Fibroblast of lung (primary cell): ENCODE measurements at regions not wholly inside any gene's neighbourhood (a gene's known extent, or its start where the extent isn't known, plus 50 kb on each side); places are given as distances from the start of the nearest gene placed in this dataset.

Source experiments
- DNase-seq, 2 donors: peaks; one replicate each; pipeline versions ENCODE4 v3.0.0 to v3.0.0-alpha.2; 2010; ENCODE audit warnings: low read depth in 2 of 2
- H2AFZ ChIP-seq: 2 replicates; pipeline ENCODE4 v1.5.1; 2012; ENCODE audit warnings: low read length, control low read depth, inconsistent platforms
- H3K27ac ChIP-seq: 2 replicates; pipeline ENCODE4 v1.5.1; 2011; ENCODE audit warnings: low read length, control low read depth; ENCODE audit not compliant: insufficient read depth
- H3K27me3 ChIP-seq: 2 replicates; pipeline ENCODE4 v1.5.1; 2011; ENCODE audit warnings: mild to moderate bottlenecking, low read length; ENCODE audit not compliant: control insufficient read depth, insufficient read depth
- H3K36me3 ChIP-seq: 2 replicates; pipeline ENCODE4 v1.5.1; 2011; ENCODE audit warnings: low read length; ENCODE audit not compliant: control insufficient read depth, insufficient read depth
- H3K4me1 ChIP-seq: 2 replicates; pipeline ENCODE4 v1.5.1; 2011; ENCODE audit warnings: low read length; ENCODE audit not compliant: control insufficient read depth, insufficient read depth; ENCODE audit errors: extremely low read depth
- H3K4me2 ChIP-seq: 2 replicates; pipeline ENCODE4 v1.5.1; 2011; ENCODE audit warnings: low read length, control low read depth; ENCODE audit not compliant: insufficient read depth; ENCODE audit errors: extremely low read depth
- H3K4me3 ChIP-seq, 4 experiments: fragments of 200-600 bp in 1 of 4; sonication (generic) in 1 of 4; replicated peaks in 1 of 4; 2 replicates each; pipeline ENCODE4 v1.5.1; 2011 to 2016; ENCODE audit warnings: low read length in 4 of 4, low read depth in 3 of 4, mild to moderate bottlenecking in 3 of 4, control low read depth in 2 of 4, inconsistent platforms in 1 of 4, mixed read lengths in 1 of 4; ENCODE audit not compliant: insufficient read depth in 1 of 4; ENCODE audit errors: control extremely low read depth in 1 of 4
- H3K79me2 ChIP-seq: 2 replicates; pipeline ENCODE4 v1.5.1; 2012; ENCODE audit warnings: mild to moderate bottlenecking, low read length, inconsistent platforms; ENCODE audit not compliant: control insufficient read depth, insufficient read depth
- H3K9ac ChIP-seq: 2 replicates; pipeline ENCODE4 v1.5.1; 2011; ENCODE audit warnings: mild to moderate bottlenecking, low read length, control low read depth; ENCODE audit not compliant: insufficient read depth
- H3K9me3 ChIP-seq: 2 replicates; pipeline ENCODE4 v1.5.1; 2012; ENCODE audit warnings: low read depth, low read length; ENCODE audit not compliant: control insufficient read depth, insufficient read depth
- H4K20me1 ChIP-seq: 2 replicates; pipeline ENCODE4 v1.5.1; 2011; ENCODE audit warnings: low read length; ENCODE audit not compliant: control insufficient read depth, insufficient read depth; ENCODE audit errors: extremely low read depth
- CTCF ChIP-seq, 2 donors: IDR thresholded peaks in 1 of 2; conservative IDR thresholded peaks in 1 of 2; 1 replicate in 1 of 2; 2 replicates in 1 of 2; pipeline ENCODE4 v1.5.1; 2011 to 2012; ENCODE audit warnings: low read length in 2 of 2, control low read depth in 1 of 2, inconsistent platforms in 1 of 2, low read depth in 1 of 2, mild to moderate bottlenecking in 1 of 2
- EZH2 ChIP-seq: IDR thresholded peaks from 2 replicates; pipeline ENCODE4 v1.5.1; 2012; ENCODE audit warnings: low read length, control low read depth, mild to moderate bottlenecking; ENCODE audit errors: missing control alignments

- no peaks in the 10 kb centered on the region for H3K79me2 ChIP-seq
- no peaks in the 10 kb centered on the region for H3K27me3 ChIP-seq
- H3K9me3 ChIP-seq = no peaks in the 10 kb centered on the region
- no peak overlapping the region for H3K9ac ChIP-seq
- H3K27ac ChIP-seq = no peak overlapping the region
- H3K4me2 ChIP-seq = no peak overlapping the region
- TF ChIP-seq EZH2 = no peak
- TF ChIP-seq CTCF (conservative IDR thresholded peaks at IDR 0.05 in 1 of 2, IDR thresholded peaks at IDR 0.05 in 1 of 2; ENCODE audit: low read depth in 1 of 2, low read length in 2 of 2) = no peak
- no peak for DNase-seq
- H2AFZ ChIP-seq = no peak overlapping the region
- no peaks in the 10 kb centered on the region for H4K20me1 ChIP-seq
- no peaks in the 10 kb centered on the region for H3K4me1 ChIP-seq
- H3K4me3 ChIP-seq = no peak overlapping the region
- H3K36me3 ChIP-seq = no peaks in the 10 kb centered on the region
Measured at GRCh38 chr14:84234281-84234680, 1295.7 kb upstream of the FLRT2 start.

GRCh38 chr14:84236290-84236689 is 1293.7 kb upstream of the FLRT2 start:
- H3K9me3 ChIP-seq = no peaks in the 10 kb centered on the region
- H3K79me2 ChIP-seq = no peaks in the 10 kb centered on the region
- H3K9ac ChIP-seq = no peak overlapping the region
- no peaks in the 10 kb centered on the region for H3K36me3 ChIP-seq
- no peak overlapping the region for H3K27ac ChIP-seq
- no peak overlapping the region for H3K4me2 ChIP-seq
- H3K4me3 ChIP-seq = no peak overlapping the region
- H3K4me1 ChIP-seq = no peaks in the 10 kb centered on the region
- no peak overlapping the region for H2AFZ ChIP-seq
- H4K20me1 ChIP-seq = no peaks in the 10 kb centered on the region
- H3K27me3 ChIP-seq = no peaks in the 10 kb centered on the region
- no peak for DNase-seq
- TF ChIP-seq CTCF (conservative IDR thresholded peaks at IDR 0.05 in 1 of 2, IDR thresholded peaks at IDR 0.05 in 1 of 2; ENCODE audit: low read depth in 1 of 2, low read length in 2 of 2) (no peak), EZH2 (no peak)

- Histone ChIP-seq H3K4me3 (no peak overlapping the region), H3K27me3 (no peaks in the 10 kb centered on the region), H3K27ac (no peak overlapping the region), H3K4me1 (no peaks in the 10 kb centered on the region), H4K20me1 (no peaks in the 10 kb centered on the region), H3K9me3 (no peaks in the 10 kb centered on the region), H3K9ac (no peak overlapping the region), H3K36me3 (no peaks in the 10 kb centered on the region), H3K79me2 (no peaks in the 10 kb centered on the region), H3K4me2 (no peak overlapping the region), H2AFZ (no peak overlapping the region)
- peak in 1 of 2 donors; percentile 35 for DNase-seq
- no peak for TF ChIP-seq EZH2
- no peak for TF ChIP-seq CTCF (conservative IDR thresholded peaks at IDR 0.05 in 1 of 2, IDR thresholded peaks at IDR 0.05 in 1 of 2; ENCODE audit: low read depth in 1 of 2, low read length in 2 of 2)
Measured at GRCh38 chr14:84237881-84238280, 1292.1 kb upstream of the FLRT2 start.
